Activated CD4-positive, CD25-positive, alpha-beta regulatory T cell (primary cell): ENCODE measurements at regions not wholly inside any gene's neighbourhood (a gene's known extent, or its start where the extent isn't known, plus 50 kb on each side); places are given as distances from the start of the nearest gene placed in this dataset.
A peak's percentile ranks its signal among the peaks of the same experiment; 100 is the strongest.
"Not testable (repeated sequence)": the region's sequence is repeated elsewhere in the genome, so short reads cannot be mapped to it uniquely, and the experiment has no call there.

Source experiments
- DNase-seq, 4 experiments: peaks; one replicate each; lab custom pipeline; 2025; lab: John Stamatoyannopoulos, UW

- DNase-seq: no peak
These were observed 78.2 kb upstream of the TRPM1 start for GRCh38 chr15:31179693-31180092.

GRCh38 chr15:31193291-31193690 is 91.8 kb upstream of the TRPM1 start:
- DNase-seq: no peak

GRCh38 chr15:31195871-31196270 is 94.3 kb upstream of the TRPM1 start:
- DNase-seq: no peak

- peak in 3 of 4 experiments; percentile 10 to 22 (median 12) for DNase-seq
These were observed 96.2 kb upstream of the TRPM1 start for GRCh38 chr15:31197497-31198414.

- DNase-seq: peak in 3 of 4 experiments; percentile 9 to 28 (median 24)
These were observed 99.2 kb upstream of the TRPM1 start for GRCh38 chr15:31200735-31201151.

- no peak for DNase-seq
These were observed 101.4 kb upstream of the TRPM1 start for GRCh38 chr15:31202953-31203352.

GRCh38 chr15:31203999-31204398 is 102.5 kb upstream of the TRPM1 start:
- no peak for DNase-seq

GRCh38 chr15:31206386-31207181 is 105.1 kb upstream of the TRPM1 start:
- no peak for DNase-seq

- DNase-seq: no peak
These were observed 105.7 kb upstream of the TRPM1 start for GRCh38 chr15:31207246-31207645.

- not testable (repeated sequence) for DNase-seq
These were observed 106.3 kb upstream of the TRPM1 start for GRCh38 chr15:31207861-31208260.

- no peak for DNase-seq
These were observed 107.3 kb upstream of the TRPM1 start for GRCh38 chr15:31208817-31209216.

- DNase-seq: no peak
These were observed 109.8 kb upstream of the TRPM1 start for GRCh38 chr15:31211353-31211752.

- no peak for DNase-seq
These were observed 111.0 kb upstream of the TRPM1 start for GRCh38 chr15:31212326-31213080.

- DNase-seq: no peak
These were observed 112.3 kb upstream of the KLF13 start for GRCh38 chr15:31214158-31214863.

- DNase-seq: no peak
These were observed 111.7 kb upstream of the KLF13 start for GRCh38 chr15:31214864-31215489.

GRCh38 chr15:31215490-31216214 is 111.0 kb upstream of the KLF13 start:
- DNase-seq: peak; percentile 65 to 81 (median 74)

GRCh38 chr15:31216215-31216911 is 110.3 kb upstream of the KLF13 start:
- DNase-seq: peak in 2 of 4 experiments; percentile 19 to 45

GRCh38 chr15:31217067-31217466 is 109.6 kb upstream of the KLF13 start:
- DNase-seq: no peak

GRCh38 chr15:31217566-31218270 is 108.9 kb upstream of the KLF13 start:
- no peak for DNase-seq
